ENCODE measurements at regions not wholly inside any gene's neighbourhood (a gene's known extent, or its start where the extent isn't known, plus 50 kb on each side); places are given as distances from the start of the nearest gene placed in this dataset.

GRCh38 chrX:25295466-25295865 is 279.7 kb upstream of the ARX start:
- no peak for TF ChIP-seq CTCF (IDR thresholded peaks at IDR 0.05)
- no peak for TF ChIP-seq POLR2AphosphoS5 (IDR thresholded peaks at IDR 0.05)
- TF ChIP-seq POLR2A (IDR thresholded peaks at IDR 0.05): no peak
